A549 (cell line): ENCODE measurements at regions not wholly inside any gene's neighbourhood (a gene's known extent, or its start where the extent isn't known, plus 50 kb on each side); places are given as distances from the start of the nearest gene placed in this dataset.

ENCODE experiments used
- ATAC-seq, 2 experiments: fragments of 200-7000 bp in 1 of 2; fragments of >200 bp in 1 of 2; cut with Nextera tagmentation in 1 of 2; cut with Tn5 transposase in 1 of 2; 3 replicates each; pipeline versions ENCODE4 v1.8.0 to v1.9.1; 2018 to 2020; ENCODE audit warnings: mild to moderate bottlenecking in 1 of 2, moderate library complexity in 1 of 2
- CTCF ChIA-PET: fragments of 300-600 bp; sonication (Branson Sonifier 250); formaldehyde crosslinking; extraction: SDS; loops from one replicate; lab custom pipeline; 2021; ENCODE audit warnings: antibody characterized with exemption, inconsistent platforms; lab: Yijun Ruan, JAX
- POLR2A ChIA-PET: fragments of 350-600 bp; formaldehyde crosslinking; extraction: SDS; loops from one replicate; lab custom pipeline; 2021; ENCODE audit warnings: antibody characterized with exemption, inconsistent platforms; lab: Yijun Ruan, JAX
- DNase-seq, 2 experiments: peaks; one replicate each; pipeline versions ENCODE4 v3.0.0 to v3.0.0-alpha.2; 2011 to 2016; ENCODE audit warnings: low read depth in 1 of 2, low spot score in 1 of 2
- FAIRE-seq: peaks from 2 replicates; lab custom pipeline; 2011; peaks lifted over from hg19 to GRCh38; lab: Jason Lieb, UNC
- H3K27ac ChIP-seq, 2 experiments: fragments of >200 bp; sonication (Bioruptor Twin); formaldehyde crosslinking; 3 replicates each; pipeline ENCODE4 v1.5.1; 2016 to 2017
- H3K4me1 ChIP-seq: fragments of >200 bp; sonication (Bioruptor Twin); formaldehyde crosslinking; 3 replicates; pipeline ENCODE4 v1.6.1; 2016
- H3K4me2 ChIP-seq: fragments of >200 bp; sonication (Bioruptor Twin); formaldehyde crosslinking; 3 replicates; pipeline ENCODE4 v1.6.1; 2016
- H3K4me3 ChIP-seq: fragments of >200 bp; sonication (Bioruptor Twin); formaldehyde crosslinking; 3 replicates; pipeline ENCODE4 v1.5.1; 2016
- H3K9me3 ChIP-seq: fragments of >200 bp; sonication (Bioruptor Twin); formaldehyde crosslinking; 3 replicates; pipeline ENCODE4 v1.6.1; 2016
- CBX2 ChIP-seq: fragments of 200-600 bp; sonication (generic); IDR thresholded peaks from 2 replicates; pipeline ENCODE4 v1.6.1; 2016; ENCODE audit warnings: low read depth, mild to moderate bottlenecking, borderline replicate concordance
- CBX8 ChIP-seq: fragments of 200-600 bp; sonication (generic); IDR thresholded peaks from 2 replicates; pipeline ENCODE4 v1.6.1; 2016
- CHD2 ChIP-seq: fragments of 150-350 bp; IDR thresholded peaks from 2 replicates; pipeline ENCODE4 v1.6.1; 2014; ENCODE audit warnings: low read length; ENCODE audit not compliant: partially characterized antibody
- EP300 ChIP-seq, 2 experiments: fragments of >200 bp; sonication (Bioruptor Twin); formaldehyde crosslinking; IDR thresholded peaks; 2 replicates in 1 of 2; 3 replicates in 1 of 2; pipeline ENCODE4 v1.6.1; 2016 to 2017
- FOSL2 ChIP-seq, 2 experiments: fragments of 450-650 bp in 1 of 2; fragments of >200 bp in 1 of 2; sonication (Bioruptor Twin) in 1 of 2; formaldehyde crosslinking; IDR thresholded peaks; 2 replicates each; pipeline versions ENCODE4 v1.5.0 to v1.6.1; 2016 to 2020; ENCODE audit warnings: mild to moderate bottlenecking in 1 of 2, moderate library complexity in 1 of 2
- GATA3 ChIP-seq: IDR thresholded peaks from 2 replicates; pipeline ENCODE4 v1.6.1; 2012; ENCODE audit warnings: borderline replicate concordance
- HDAC2 ChIP-seq: fragments of 200-600 bp; sonication (generic); IDR thresholded peaks from 2 replicates; pipeline ENCODE4 v1.6.1; 2016
- HEYL ChIP-seq: fragments of 250-450 bp; sonication (Bioruptor Pico); IDR thresholded peaks from 2 replicates; pipeline ENCODE4 v1.8.0; 2021; ENCODE audit warnings: mild to moderate bottlenecking, moderate library complexity
- HOXB13 ChIP-seq: fragments of 250-450 bp; sonication (Bioruptor Pico); IDR thresholded peaks from 2 replicates; pipeline ENCODE4 v1.5.0; 2020; ENCODE audit warnings: low read depth, mild to moderate bottlenecking, moderate library complexity
- JUNB ChIP-seq: fragments of >200 bp; sonication (Bioruptor Twin); formaldehyde crosslinking; IDR thresholded peaks from 2 replicates; pipeline ENCODE4 v1.6.1; 2016
- MAZ ChIP-seq: fragments of 150-350 bp; IDR thresholded peaks from 2 replicates; pipeline ENCODE4 v1.6.1; 2014; ENCODE audit warnings: antibody characterized with exemption, low read depth, low read length, borderline replicate concordance
- PHF8 ChIP-seq: fragments of 200-600 bp; sonication (generic); IDR thresholded peaks from 2 replicates; pipeline ENCODE4 v1.6.1; 2016; ENCODE audit warnings: low read depth, mild to moderate bottlenecking, antibody characterized with exemption, moderate library complexity, borderline replicate concordance
- POLR2A ChIP-seq: IDR thresholded peaks from 2 replicates; pipeline ENCODE4 v1.6.1; 2012; ENCODE audit warnings: mild to moderate bottlenecking, low read length
- RCOR1 ChIP-seq: fragments of 150-350 bp; IDR thresholded peaks from 2 replicates; pipeline ENCODE4 v1.6.1; 2014; ENCODE audit warnings: antibody characterized with exemption, low read length, low read depth
- RFX5 ChIP-seq: fragments of 450-650 bp; IDR thresholded peaks from 2 replicates; pipeline ENCODE4 v1.7.1; 2014; ENCODE audit warnings: antibody characterized with exemption, mild to moderate bottlenecking, moderate library complexity
- TP53 ChIP-seq: fragments of 250-450 bp; sonication (Bioruptor Pico); IDR thresholded peaks from 2 replicates; pipeline ENCODE4 v1.5.0; 2021; ENCODE audit warnings: mild to moderate bottlenecking, moderate library complexity
- ZNF302 ChIP-seq: fragments of 250-450 bp; sonication (Bioruptor Pico); IDR thresholded peaks from 2 replicates; pipeline ENCODE4 v1.9.0; 2021; ENCODE audit warnings: inconsistent platforms, mild to moderate bottlenecking, moderate library complexity
- WGBS: methylation state at CpG from one replicate; pipeline ENCODE4 v1.1.6; 2017; ENCODE audit errors: missing lambda C conversion rate; 5-methylcytosine and 5-hydroxymethylcytosine counted together

DNA sequence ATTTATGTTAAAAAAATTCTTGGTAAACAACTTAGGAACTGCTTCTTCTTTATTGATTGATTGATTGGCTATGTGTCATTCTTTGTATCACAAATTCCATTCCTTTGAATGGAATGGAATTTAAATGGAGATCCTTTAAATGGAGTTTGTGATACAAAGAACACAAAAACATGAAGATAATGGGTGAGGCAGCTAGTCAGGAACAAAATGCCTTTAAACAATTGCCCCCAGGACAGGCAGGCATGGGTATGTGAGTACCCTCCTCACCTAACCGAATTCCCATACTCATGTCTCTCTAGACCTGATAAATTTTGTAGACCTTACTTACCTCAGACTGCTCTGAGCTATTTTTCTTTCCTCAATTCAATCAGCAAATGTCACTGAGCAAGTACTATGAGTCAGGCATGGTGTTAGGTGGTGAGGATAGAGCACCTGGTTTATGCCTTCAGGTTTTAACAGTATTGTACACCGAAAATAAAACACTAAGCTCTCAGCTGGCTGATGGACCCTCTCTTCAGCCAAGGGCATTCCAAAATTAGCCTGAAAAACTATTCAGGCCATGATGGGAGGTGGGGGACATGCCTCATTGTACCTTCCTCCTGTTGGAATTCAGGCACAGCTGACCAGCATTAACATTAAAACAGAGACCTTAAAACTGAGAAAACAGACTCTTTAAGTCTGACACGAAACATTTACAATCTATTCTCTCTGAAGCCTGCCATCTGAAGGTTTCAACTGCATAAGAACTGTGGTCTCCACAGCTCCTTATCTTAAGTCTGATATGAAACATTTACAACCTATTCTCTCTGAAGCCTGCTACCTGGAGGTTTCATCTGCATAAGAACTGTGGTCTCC is 58.9 kb downstream of the OLFML3 start:
- ATAC-seq = no peak

More for the DNA sequence above, 58.9 kb downstream of the OLFML3 start:
- 28% methylated on average over 3 of the region's 3 CpGs for WGBS
- Histone ChIP-seq H3K27ac (no peak overlapping the region), H3K4me2 (no peak overlapping the region), H3K4me3 (no peak overlapping the region), H3K4me1 (peaks cover 7% of the 10 kb centered on the region; the same call in 2 of the 3 replicates), H3K9me3 (no peaks in the 10 kb centered on the region)
- TF ChIP-seq HDAC2 (no peak), ZNF302 (CRISPR knock-in tag) (no peak), TP53 (CRISPR knock-in tag) (no peak), CBX2 (no peak), FOSL2 (IDR thresholded peaks at IDR 0.05) (no peak), FOSL2 (CRISPR knock-in tag; IDR thresholded peaks at IDR 0.05) (no peak), HEYL (CRISPR knock-in tag) (no peak), RCOR1 (no peak), CBX8 (no peak), CHD2 (no peak), JUNB (no peak), POLR2A (no peak), RFX5 (no peak), GATA3 (no peak), HOXB13 (CRISPR knock-in tag) (no peak), MAZ (no peak), EP300 (IDR thresholded peaks at IDR 0.05) (no peak), PHF8 (no peak)
- FAIRE-seq (no peak), DNase-seq (no peak)
- ChIA-PET CTCF (no interaction called here), POLR2A (no interaction called here)
